Thyroid gland (tissue), 4 donors: ENCODE measurements at regions not wholly inside any gene's neighbourhood (a gene's known extent, or its start where the extent isn't known, plus 50 kb on each side); places are given as distances from the start of the nearest gene placed in this dataset.

Source experiments
- POLR2A ChIP-seq, 2 donors: fragments of 450-650 bp; IDR thresholded peaks; one replicate each; pipeline ENCODE4 v1.6.1; 2017; ENCODE audit warnings: antibody characterized with exemption in 2 of 2, mild to moderate bottlenecking in 2 of 2, moderate library complexity in 1 of 2
- TF ChIP-seq, protein P1 (sequence below), 6 experiments: fragments of 200-600 bp in 3 of 6; fragments of 450-650 bp in 3 of 6; sonication (generic) in 3 of 6; IDR thresholded peaks; one replicate each; pipeline ENCODE4 v1.5.1; 2016 to 2019; ENCODE audit warnings: antibody characterized with exemption in 6 of 6, mild to moderate bottlenecking in 2 of 6, inconsistent platforms in 1 of 6, moderate library complexity in 1 of 6

DNA sequence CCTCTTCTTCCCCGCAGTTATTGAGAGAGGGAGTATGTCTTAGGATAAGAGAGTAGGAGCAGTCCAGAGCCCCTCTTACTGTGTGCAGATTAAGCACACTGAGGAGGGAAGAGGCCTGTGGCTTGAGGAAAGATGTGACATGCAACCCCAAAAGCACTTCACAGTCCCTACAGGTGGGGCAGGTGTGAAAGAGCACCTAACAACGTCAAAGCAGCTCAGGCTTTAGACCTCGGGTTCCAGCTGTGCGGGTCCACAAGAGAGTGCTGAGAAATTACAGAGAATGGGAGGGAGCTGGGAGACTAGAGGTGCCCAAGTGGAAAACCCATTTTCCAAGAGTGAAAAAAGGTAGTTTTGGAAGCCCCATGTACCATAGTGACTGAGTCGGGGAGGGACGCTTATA, 127.6 kb downstream of the SLC25A47 start:
- TF ChIP-seq, protein P1, sequence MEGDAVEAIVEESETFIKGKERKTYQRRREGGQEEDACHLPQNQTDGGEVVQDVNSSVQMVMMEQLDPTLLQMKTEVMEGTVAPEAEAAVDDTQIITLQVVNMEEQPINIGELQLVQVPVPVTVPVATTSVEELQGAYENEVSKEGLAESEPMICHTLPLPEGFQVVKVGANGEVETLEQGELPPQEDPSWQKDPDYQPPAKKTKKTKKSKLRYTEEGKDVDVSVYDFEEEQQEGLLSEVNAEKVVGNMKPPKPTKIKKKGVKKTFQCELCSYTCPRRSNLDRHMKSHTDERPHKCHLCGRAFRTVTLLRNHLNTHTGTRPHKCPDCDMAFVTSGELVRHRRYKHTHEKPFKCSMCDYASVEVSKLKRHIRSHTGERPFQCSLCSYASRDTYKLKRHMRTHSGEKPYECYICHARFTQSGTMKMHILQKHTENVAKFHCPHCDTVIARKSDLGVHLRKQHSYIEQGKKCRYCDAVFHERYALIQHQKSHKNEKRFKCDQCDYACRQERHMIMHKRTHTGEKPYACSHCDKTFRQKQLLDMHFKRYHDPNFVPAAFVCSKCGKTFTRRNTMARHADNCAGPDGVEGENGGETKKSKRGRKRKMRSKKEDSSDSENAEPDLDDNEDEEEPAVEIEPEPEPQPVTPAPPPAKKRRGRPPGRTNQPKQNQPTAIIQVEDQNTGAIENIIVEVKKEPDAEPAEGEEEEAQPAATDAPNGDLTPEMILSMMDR (IDR thresholded peaks at IDR 0.05): no peak
- TF ChIP-seq POLR2A (IDR thresholded peaks at IDR 0.05): no peak
